B cell (primary cell): ENCODE measurements at regions not wholly inside any gene's neighbourhood (a gene's known extent, or its start where the extent isn't known, plus 50 kb on each side); places are given as distances from the start of the nearest gene placed in this dataset.

Experiments used
- CTCF ChIP-seq: fragments of 200-600 bp; IDR thresholded peaks from one replicate; pipeline ENCODE4 v1.8.0; 2022; ENCODE audit warnings: antibody characterized with exemption, mild to moderate bottlenecking
- EZH2 ChIP-seq: IDR thresholded peaks from 2 replicates; pipeline ENCODE4 v1.6.1; 2012; ENCODE audit warnings: borderline replicate concordance, low read depth, mild to moderate bottlenecking, moderate library complexity, low read length; ENCODE audit not compliant: insufficient read depth, poor library complexity, severe bottlenecking

- TF ChIP-seq CTCF (no peak), EZH2 (no peak)
Observed at GRCh38 chr16:54512467-54512995, 225.9 kb upstream of the IRX3 start.
